ENCODE measurements at regions not wholly inside any gene's neighbourhood (a gene's known extent, or its start where the extent isn't known, plus 50 kb on each side); places are given as distances from the start of the nearest gene placed in this dataset.

DNA sequence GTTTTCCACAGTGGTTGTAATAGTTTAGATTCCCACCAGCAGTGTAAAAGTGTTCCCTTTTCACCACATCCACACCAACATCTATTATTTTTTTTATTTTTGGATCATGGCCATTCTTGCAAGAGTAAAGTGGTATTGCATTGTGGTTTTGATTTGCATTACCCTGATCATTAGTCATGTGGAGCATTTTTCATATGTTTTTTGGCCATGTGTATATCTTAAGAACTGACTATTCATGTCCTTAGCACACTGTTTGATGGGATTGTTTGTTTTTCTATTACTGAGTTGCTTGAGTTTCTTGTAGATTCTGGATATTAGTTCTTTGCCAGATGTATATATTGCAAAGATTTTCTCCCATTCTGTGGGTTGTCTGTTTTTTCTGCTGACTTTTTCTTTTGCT is 820.1 kb downstream of the TENT5A start:
- Mint-ChIP-seq H3K4me1 (ENCODE audit: low read depth) (no peaks in the 10 kb centered on the region), H3K27ac (no peak overlapping the region), H3K36me3 (ENCODE audit: insufficient read depth) (no peaks in the 10 kb centered on the region), H3K4me3 (ENCODE audit: low read depth) (no peak overlapping the region), H3K9me3 (ENCODE audit: low read depth) (peaks cover 20% of the 10 kb centered on the region), H3K27me3 (no peaks in the 10 kb centered on the region)
- TF ChIP-seq, protein P1, sequence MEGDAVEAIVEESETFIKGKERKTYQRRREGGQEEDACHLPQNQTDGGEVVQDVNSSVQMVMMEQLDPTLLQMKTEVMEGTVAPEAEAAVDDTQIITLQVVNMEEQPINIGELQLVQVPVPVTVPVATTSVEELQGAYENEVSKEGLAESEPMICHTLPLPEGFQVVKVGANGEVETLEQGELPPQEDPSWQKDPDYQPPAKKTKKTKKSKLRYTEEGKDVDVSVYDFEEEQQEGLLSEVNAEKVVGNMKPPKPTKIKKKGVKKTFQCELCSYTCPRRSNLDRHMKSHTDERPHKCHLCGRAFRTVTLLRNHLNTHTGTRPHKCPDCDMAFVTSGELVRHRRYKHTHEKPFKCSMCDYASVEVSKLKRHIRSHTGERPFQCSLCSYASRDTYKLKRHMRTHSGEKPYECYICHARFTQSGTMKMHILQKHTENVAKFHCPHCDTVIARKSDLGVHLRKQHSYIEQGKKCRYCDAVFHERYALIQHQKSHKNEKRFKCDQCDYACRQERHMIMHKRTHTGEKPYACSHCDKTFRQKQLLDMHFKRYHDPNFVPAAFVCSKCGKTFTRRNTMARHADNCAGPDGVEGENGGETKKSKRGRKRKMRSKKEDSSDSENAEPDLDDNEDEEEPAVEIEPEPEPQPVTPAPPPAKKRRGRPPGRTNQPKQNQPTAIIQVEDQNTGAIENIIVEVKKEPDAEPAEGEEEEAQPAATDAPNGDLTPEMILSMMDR (IDR thresholded peaks at IDR 0.05; ENCODE audit: unreplicated experiment) = no peak
- DNase-seq (ENCODE audit: low spot score, unreplicated experiment) = no peak

DNA sequence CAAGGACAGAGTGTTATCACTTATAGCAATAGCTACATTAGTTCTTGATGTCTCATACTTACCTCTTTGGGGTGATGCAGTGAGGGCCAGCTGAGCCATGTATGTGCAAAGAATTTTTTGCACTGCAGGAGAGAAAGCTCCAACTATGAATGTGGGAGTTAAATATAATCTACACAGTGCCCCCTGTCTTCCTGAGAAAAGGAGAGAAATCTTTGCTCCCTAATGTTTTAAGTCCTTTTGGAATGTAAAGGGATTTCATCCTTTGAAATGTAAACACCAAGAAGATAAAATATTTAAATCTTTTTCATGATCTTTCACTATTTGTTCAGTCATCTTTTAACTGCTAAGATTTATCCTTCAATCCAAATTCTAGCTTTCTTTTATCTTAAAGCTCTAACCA is 822.1 kb downstream of the TENT5A start:
- Mint-ChIP-seq H3K4me3 (ENCODE audit: low read depth) (no peak overlapping the region), H3K27ac (no peak overlapping the region), H3K9me3 (ENCODE audit: low read depth) (peaks cover 25% of the 10 kb centered on the region), H3K27me3 (no peaks in the 10 kb centered on the region), H3K4me1 (ENCODE audit: low read depth) (no peaks in the 10 kb centered on the region), H3K36me3 (ENCODE audit: insufficient read depth) (no peaks in the 10 kb centered on the region)
- TF ChIP-seq, protein P1 (IDR thresholded peaks at IDR 0.05; ENCODE audit: unreplicated experiment) = no peak
- DNase-seq (ENCODE audit: low spot score, unreplicated experiment) = no peak

DNA sequence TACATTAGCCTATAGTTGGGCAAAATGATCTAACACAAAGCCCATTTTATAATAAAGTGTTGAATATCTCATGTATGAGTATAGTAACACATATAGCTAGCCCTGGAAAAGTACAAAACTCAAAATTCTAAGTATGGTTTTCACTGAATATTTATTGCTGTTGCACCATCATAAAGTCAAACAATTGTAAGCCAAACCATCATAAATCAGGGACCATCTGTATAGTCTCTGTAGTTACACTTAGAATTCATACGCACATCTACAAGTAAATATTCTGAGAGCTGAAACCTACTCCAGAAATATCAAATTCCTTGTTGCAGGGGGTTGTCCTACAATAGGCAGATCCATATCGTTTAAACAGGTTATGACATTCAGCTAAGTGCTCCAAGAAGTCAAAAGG is 817.3 kb downstream of the BCKDHB start:
- Mint-ChIP-seq H3K4me3 (ENCODE audit: low read depth) (no peak overlapping the region), H3K27me3 (no peaks in the 10 kb centered on the region), H3K9me3 (ENCODE audit: low read depth) (peaks cover 6% of the 10 kb centered on the region), H3K4me1 (ENCODE audit: low read depth) (peaks cover 9% of the 10 kb centered on the region), H3K27ac (no peak overlapping the region), H3K36me3 (ENCODE audit: insufficient read depth) (no peaks in the 10 kb centered on the region)
- TF ChIP-seq, protein P1 (IDR thresholded peaks at IDR 0.05; ENCODE audit: unreplicated experiment) = no peak
- no peak for DNase-seq (ENCODE audit: low spot score, unreplicated experiment)

DNA sequence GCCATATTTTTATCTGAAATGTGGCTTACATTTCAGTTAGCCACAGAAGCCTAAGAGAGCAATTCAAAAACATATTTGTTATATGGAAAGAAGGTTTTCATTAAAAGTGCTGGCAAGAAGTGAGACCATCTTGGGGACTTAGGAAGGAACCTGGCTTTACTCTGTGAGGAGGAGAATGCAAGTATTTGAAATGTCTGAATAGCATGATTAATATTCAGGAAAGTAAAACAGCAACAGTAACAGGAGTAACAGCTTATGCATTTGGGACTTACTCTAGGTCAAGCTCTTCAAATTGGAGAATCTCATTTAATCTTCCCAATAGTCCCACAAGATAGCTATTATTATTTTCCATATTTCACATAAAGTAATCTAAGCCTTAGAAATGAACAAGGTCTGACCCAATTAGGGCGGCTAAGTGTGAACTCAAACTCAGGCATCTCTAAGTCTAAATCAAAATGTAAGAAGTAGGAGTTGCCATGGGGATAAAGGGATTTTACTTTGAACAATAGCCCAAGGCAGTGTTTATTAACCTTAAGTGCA is 816.5 kb downstream of the BCKDHB start:
- DNase-seq (ENCODE audit: low spot score, unreplicated experiment) = no peak
- H3K9me3 Mint-ChIP-seq (ENCODE audit: low read depth) = peaks cover 6% of the 10 kb centered on the region
- TF ChIP-seq, protein P1 (IDR thresholded peaks at IDR 0.05; ENCODE audit: unreplicated experiment) = no peak
- no peak overlapping the region for H3K27ac Mint-ChIP-seq
- H3K36me3 Mint-ChIP-seq (ENCODE audit: insufficient read depth) = no peaks in the 10 kb centered on the region
- no peaks in the 10 kb centered on the region for H3K27me3 Mint-ChIP-seq
- peaks cover 9% of the 10 kb centered on the region for H3K4me1 Mint-ChIP-seq (ENCODE audit: low read depth)
- no peak overlapping the region for H3K4me3 Mint-ChIP-seq (ENCODE audit: low read depth)

DNA sequence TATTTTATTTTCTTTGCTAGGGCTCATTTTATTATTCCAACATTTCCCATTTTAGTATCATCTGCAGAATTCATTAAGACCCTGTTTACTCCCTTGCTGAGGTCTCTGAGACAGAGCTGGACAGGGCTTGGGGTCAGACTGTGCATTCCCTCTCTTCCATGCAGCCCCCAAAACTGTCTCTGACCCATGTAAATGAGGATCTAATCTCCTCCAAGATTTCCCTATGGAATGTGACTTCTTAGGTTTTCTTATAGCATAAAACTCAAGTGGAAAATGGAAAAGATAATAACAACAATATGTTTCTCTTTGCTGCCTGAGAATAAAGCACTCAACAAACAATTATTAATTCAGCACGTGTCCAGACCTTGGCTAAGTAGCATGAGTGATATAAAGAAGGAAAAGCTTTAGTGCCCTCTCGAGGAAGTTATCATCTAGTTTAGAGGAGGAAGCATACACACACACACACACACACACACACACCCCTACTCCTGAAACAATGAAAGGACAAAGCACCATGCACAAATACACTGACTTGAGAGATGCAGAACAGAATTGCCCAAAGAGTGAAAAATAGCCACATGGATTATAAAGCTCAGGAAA is 815.5 kb downstream of the BCKDHB start:
- Mint-ChIP-seq H3K27me3 (no peaks in the 10 kb centered on the region), H3K36me3 (ENCODE audit: insufficient read depth) (no peaks in the 10 kb centered on the region), H3K4me3 (ENCODE audit: low read depth) (no peak overlapping the region), H3K4me1 (ENCODE audit: low read depth) (peaks cover 9% of the 10 kb centered on the region), H3K9me3 (ENCODE audit: low read depth) (peaks cover 5% of the 10 kb centered on the region), H3K27ac (no peak overlapping the region)
- DNase-seq (ENCODE audit: low spot score, unreplicated experiment) = no peak
- TF ChIP-seq, protein P1 (IDR thresholded peaks at IDR 0.05; ENCODE audit: unreplicated experiment) = no peak
